ENCODE measurements at regions not wholly inside any gene's neighbourhood (a gene's known extent, or its start where the extent isn't known, plus 50 kb on each side); places are given as distances from the start of the nearest gene placed in this dataset.

- no peak for TF ChIP-seq SUZ12 (IDR thresholded peaks at IDR 0.05)
- TF ChIP-seq ELF4 (IDR thresholded peaks at IDR 0.05), result no peak
- no peak for TF ChIP-seq FOXA1 (IDR thresholded peaks at IDR 0.05)
- TF ChIP-seq FOXK2 (IDR thresholded peaks at IDR 0.05), result no peak
- TF ChIP-seq NFRKB (IDR thresholded peaks at IDR 0.05), result no peak
- TF ChIP-seq FOXM1 (IDR thresholded peaks at IDR 0.05; ENCODE audit: borderline replicate concordance), result no peak
- TF ChIP-seq BHLHE40 (IDR thresholded peaks at IDR 0.05; ENCODE audit: borderline replicate concordance), result no peak
- no peak for TF ChIP-seq ZNF384 (IDR thresholded peaks at IDR 0.05)
- no peak for TF ChIP-seq PKNOX1 (IDR thresholded peaks at IDR 0.05)
- no peak for TF ChIP-seq SP1 (IDR thresholded peaks at IDR 0.05)
Observed at GRCh38 chr2:58932801-58933200, 691.7 kb upstream of the FANCL start.

Data from HEK293T (cell line).